ENCODE measurements at regions not wholly inside any gene's neighbourhood (a gene's known extent, or its start where the extent isn't known, plus 50 kb on each side); places are given as distances from the start of the nearest gene placed in this dataset.

- Mint-ChIP-seq H3K36me3 (ENCODE audit: low read depth) (no peaks in the 10 kb centered on the region), H3K9me3 (no peaks in the 10 kb centered on the region), H3K27me3 (ENCODE audit: low read depth) (no peaks in the 10 kb centered on the region), H3K4me1 (peaks cover 56% of the 10 kb centered on the region), H3K27ac (peak overlapping the region; percentile 98 to 99 (median 99)), H3K4me3 (no peak overlapping the region)
- TF ChIP-seq CTCF (IDR thresholded peaks at IDR 0.05; ENCODE audit: unreplicated experiment in 3 of 3) = no peak
Observed at GRCh38 chr2:181778621-181779201, 98.4 kb upstream of the NEUROD1 start.

- peak overlapping the region; percentile 98 to 99 (median 99) for H3K27ac Mint-ChIP-seq
- H3K36me3 Mint-ChIP-seq (ENCODE audit: low read depth) = no peaks in the 10 kb centered on the region
- H3K9me3 Mint-ChIP-seq = no peaks in the 10 kb centered on the region
- peak overlapping the region; percentile 38 to 53 (median 45) for H3K4me3 Mint-ChIP-seq
- no peak for TF ChIP-seq CTCF (IDR thresholded peaks at IDR 0.05; ENCODE audit: unreplicated experiment in 3 of 3)
- no peaks in the 10 kb centered on the region for H3K27me3 Mint-ChIP-seq (ENCODE audit: low read depth)
- H3K4me1 Mint-ChIP-seq = peaks cover 59% of the 10 kb centered on the region
Observed at GRCh38 chr2:181779288-181780021, 99.1 kb upstream of the NEUROD1 start.

- H3K27me3 Mint-ChIP-seq (ENCODE audit: low read depth) = no peaks in the 10 kb centered on the region
- H3K4me3 Mint-ChIP-seq = peak overlapping the region; percentile 14 to 27 (median 17)
- H3K9me3 Mint-ChIP-seq = no peaks in the 10 kb centered on the region
- peaks cover 66% of the 10 kb centered on the region for H3K4me1 Mint-ChIP-seq
- no peaks in the 10 kb centered on the region for H3K36me3 Mint-ChIP-seq (ENCODE audit: low read depth)
- TF ChIP-seq CTCF (IDR thresholded peaks at IDR 0.05; ENCODE audit: unreplicated experiment in 3 of 3) = no peak
- peak overlapping the region; percentile 98 to 99 (median 99) for H3K27ac Mint-ChIP-seq
Observed at GRCh38 chr2:181780047-181780651, 99.8 kb upstream of the NEUROD1 start.

- Mint-ChIP-seq H3K9me3 (no peaks in the 10 kb centered on the region), H3K36me3 (ENCODE audit: low read depth) (no peaks in the 10 kb centered on the region), H3K27me3 (ENCODE audit: low read depth) (no peaks in the 10 kb centered on the region), H3K4me3 (peak overlapping the region in 1 of 3 experiments; percentile 11), H3K4me1 (peaks cover 70% of the 10 kb centered on the region), H3K27ac (peak overlapping the region; percentile 98 to 99 (median 99))
- TF ChIP-seq CTCF (IDR thresholded peaks at IDR 0.05; ENCODE audit: unreplicated experiment in 3 of 3) = no peak
Observed at GRCh38 chr2:181780657-181781056, 100.3 kb upstream of the NEUROD1 start.

GRCh38 chr2:181781078-181781786 lies 100.9 kb upstream of the NEUROD1 start:
- peak in 1 of 3 experiments; percentile 8 for TF ChIP-seq CTCF (IDR thresholded peaks at IDR 0.05; ENCODE audit: unreplicated experiment in 3 of 3)
- Mint-ChIP-seq H3K27ac (peak overlapping the region; percentile 98 to 99 (median 99)), H3K9me3 (no peaks in the 10 kb centered on the region), H3K36me3 (ENCODE audit: low read depth) (no peaks in the 10 kb centered on the region), H3K4me3 (peak overlapping the region in 2 of 3 experiments; percentile 1 to 6), H3K27me3 (ENCODE audit: low read depth) (no peaks in the 10 kb centered on the region), H3K4me1 (peaks cover 76% of the 10 kb centered on the region)

Measured in nephron (organoid).